GM19238 (cell line): ENCODE measurements at regions not wholly inside any gene's neighbourhood (a gene's known extent, or its start where the extent isn't known, plus 50 kb on each side); places are given as distances from the start of the nearest gene placed in this dataset.

Experiments used
- DNase-seq: peaks from one replicate; pipeline ENCODE4 v3.0.0; 2011; ENCODE audit warnings: low spot score; ENCODE audit not compliant: insufficient read length

GRCh38 chr2:167900435-167901114 is 346.8 kb downstream of the STK39 start:
- no peak for DNase-seq

DNA sequence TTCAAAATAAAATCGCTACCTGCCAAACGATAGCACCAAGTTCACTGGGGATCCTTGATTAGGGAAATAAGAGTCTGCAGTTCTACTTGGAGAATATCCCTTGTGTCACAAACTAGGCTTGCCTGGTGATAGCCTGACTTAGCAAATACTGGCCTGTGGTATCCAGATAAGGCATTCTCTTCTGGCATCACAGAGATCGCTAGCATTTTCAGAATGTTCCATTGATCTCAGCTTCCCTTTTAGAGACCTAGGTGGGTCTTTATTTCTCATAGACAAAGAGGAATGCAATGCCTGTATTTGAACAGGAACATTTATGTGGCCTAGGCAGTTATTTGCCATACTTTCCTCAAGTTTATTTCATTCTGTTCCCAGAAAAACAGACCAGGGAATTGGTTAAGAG is 349.1 kb downstream of the STK39 start:
- DNase-seq = no peak

DNA sequence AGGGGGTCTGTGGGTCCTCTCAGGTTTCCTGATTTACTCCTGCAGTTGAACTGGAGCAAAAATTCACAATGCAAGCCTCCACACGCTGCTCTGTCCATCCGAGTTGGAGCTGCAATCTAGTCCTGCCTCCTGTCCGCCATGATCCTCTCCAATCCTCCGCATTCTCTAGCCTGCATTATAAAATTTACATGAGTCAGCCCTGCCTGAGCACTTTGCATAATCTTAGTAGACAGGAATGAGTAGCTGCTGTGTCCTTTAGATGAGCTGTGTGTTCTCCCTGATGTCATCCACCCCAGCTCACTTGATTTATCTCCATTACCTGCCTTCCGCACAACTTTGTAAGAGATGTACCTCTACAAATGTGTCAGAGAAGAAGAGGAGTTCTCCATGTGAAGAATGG is 355.6 kb downstream of the STK39 start:
- no peak for DNase-seq

DNA sequence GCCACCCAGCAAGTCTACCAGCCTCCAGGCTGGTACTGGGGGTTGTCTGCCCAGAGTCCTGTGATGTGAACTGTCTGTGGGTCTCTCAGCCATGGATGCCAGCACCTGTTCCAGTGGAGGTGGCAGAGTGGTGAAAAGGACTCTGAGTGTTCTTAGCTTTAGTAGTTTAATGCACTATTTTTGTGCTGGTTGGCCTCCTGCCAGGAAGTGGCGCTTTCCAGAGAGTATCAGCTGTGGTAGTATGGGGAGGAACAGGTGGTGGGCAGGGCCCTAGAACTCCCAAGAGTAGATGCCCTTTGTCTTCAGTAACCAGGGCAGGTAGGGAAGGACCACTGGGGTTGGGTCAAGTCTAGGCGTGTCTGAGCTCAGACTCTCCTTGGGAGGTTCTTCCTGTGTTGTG is 356.7 kb downstream of the STK39 start:
- DNase-seq = no peak

DNA sequence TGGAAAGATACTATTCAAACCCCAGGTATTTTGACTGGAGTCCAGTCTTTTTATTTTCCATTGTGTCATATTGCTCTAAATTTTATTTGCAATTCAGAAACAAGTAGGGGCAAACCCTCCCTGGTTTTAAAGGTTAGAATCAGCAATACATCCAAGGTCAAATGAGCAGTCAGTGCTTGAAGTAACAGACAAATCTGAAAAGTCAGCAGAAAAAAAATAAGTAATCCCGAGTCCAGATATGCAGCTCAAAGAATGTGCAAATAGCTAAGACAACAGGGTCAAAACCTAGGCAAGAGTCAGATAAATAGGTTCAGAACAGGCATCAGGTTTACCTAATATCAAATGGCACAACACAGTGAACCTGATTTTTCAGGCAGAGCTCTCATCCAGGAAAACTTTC is 367.0 kb downstream of the STK39 start:
- no peak for DNase-seq

DNA sequence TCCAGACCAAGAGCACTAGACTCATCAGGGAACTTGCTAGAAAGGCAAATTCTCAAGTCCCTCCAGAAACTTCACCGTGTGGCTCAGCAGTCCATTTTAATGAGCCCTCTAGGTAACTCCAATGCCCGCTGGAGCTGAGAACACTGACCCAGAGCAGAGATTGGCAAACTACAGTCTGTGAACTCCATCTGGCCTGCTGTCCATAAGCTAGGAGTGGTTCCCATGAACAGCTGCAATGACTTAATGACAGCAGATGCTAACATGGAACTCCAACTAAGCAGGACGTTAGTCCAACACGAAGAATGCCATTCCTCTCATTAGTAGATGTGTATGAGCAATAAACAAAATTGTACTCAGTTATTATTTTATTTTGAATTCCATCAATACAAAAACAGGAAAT is 371.9 kb downstream of the STK39 start:
- no peak for DNase-seq

DNA sequence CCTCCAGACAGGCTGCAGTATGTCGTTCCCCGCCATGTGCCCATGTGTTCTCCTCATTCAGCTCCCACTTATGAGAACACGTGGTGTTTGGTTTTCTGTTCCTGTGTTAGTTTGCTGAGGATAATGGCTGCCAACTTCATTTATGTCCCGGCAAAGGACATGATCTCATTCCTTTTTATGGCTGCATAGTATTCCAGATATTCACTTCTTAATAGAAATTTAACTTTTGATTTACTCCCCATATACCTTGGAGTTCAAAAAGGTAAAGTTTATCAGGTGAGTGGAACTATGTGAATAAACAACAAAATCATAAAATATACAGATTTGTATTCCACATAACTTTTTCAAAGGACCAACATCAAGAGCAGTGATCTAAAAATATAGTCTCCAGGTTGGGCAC is 372.6 kb downstream of the STK39 start:
- DNase-seq = no peak

GRCh38 chr2:167871286-167871685 is 376.1 kb downstream of the STK39 start:
- no peak for DNase-seq

DNA sequence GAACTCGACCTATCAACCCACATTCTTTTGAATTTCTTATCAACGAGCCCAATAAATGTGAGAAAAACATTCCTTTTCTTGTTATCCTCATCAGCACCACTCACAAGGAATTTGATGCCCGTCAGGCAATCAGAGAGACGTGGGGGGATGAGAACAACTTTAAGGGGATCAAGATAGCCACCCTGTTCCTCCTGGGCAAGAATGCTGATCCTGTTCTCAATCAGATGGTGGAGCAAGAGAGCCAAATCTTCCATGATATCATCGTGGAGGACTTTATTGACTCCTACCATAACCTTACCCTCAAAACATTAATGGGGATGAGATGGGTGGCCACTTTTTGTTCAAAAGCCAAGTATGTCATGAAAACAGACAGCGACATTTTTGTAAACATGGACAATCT is 378.2 kb downstream of the STK39 start:
- DNase-seq = no peak

DNA sequence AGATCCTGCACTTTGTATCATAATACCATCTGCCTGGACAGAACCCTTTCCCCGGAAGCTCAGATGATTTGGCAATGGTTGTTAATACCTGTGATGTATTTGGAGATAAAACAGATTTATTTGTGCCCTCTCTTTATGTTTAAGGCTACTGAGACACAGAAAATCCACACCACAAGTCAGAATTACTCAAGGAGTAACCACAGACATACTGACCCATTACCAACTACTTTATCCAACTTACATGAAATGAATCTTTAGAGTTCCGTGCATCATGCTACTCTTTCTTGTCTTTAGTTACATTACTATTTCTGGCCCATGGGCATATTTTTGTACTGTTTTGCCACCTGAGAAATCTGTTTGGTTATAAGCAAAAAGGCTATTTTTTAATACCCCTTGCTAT is 384.0 kb downstream of the STK39 start:
- no peak for DNase-seq

DNA sequence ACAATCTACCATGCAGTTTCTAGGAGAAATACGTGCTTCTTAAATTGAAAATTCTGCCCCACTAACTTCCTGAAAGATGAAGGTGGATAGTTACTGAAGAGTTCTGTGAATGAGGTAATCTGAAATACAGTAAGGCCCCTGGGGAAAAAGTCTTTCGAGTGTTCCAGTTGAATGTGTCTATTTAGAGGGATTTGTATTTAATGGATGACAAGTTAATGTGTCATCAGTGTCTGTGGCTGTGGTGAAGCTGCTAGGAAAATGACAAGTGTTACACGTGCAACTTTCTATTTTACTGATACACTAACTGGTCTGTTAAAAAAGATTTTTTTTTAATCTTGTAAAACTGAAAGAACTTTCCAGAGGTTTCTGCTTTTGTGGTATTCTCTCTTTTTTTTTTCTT is 384.6 kb downstream of the STK39 start:
- no peak for DNase-seq

DNA sequence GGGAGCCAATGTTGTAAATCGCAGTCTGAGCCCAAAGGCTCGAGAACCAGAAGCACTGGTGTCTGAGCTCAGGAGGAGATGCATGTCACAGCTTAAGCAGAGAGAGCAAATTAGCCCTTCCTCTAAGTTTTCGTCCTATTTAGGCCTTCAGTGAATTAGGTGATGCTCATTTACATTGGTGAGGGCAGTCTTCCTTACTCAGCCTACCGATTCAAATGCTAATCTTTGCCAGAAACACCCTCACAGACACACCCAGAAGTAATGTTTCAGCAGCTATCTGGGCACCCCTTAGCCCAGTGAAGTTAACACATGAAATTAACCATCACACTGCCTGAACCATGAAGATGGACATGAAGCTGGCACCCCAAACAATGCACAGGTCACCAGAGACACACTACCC is 385.1 kb downstream of the STK39 start:
- DNase-seq = no peak

DNA sequence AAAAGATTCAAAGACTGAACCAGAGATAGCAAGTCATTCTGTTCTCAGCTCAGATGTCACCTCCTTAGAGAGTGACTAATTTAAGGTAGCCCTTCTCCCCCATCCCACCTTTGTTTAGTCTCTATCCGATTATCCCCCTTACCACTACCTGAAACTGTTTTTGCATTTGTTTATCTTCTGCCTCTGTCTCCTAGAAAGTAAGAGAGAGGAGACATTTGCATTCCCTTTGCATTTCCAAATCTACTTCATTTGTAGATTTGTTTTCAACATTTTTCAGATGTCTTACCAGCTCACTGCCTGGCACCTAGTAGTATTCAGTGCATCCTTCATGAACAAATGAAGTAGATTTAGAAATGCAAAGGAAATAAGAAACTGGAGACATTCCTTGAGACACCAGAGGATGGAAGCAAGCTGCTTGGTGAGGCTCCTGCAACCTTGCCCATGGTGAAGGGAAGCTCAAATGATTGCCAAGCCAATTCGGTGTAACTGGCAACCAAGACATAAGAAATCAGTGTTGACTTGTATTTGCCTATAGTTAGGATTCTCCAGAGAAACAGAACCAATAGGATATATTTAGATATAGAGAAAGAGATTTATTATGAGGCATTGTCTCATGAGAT is 385.7 kb downstream of the STK39 start:
- DNase-seq = no peak

DNA sequence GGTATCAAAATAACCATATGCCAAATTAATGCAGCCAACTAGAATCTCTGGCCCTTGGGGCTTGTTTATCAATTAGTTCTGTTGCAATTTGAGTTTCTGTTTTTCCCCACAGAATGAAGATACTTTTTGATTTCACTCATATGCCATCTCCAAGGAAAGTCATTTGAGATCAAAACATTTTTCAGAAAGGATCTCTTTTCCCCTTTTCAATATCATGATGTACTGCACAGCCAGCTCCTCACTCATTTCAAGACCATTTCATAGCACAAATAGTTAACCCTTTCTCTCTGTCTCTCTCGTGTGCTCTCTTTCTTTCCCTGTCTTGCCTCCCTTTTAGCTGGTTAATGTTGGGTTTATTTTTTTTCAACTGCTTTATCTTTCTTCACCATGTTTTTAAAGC is 387.3 kb downstream of the STK39 start:
- DNase-seq = no peak

GRCh38 chr2:167859676-167860075 is 387.7 kb downstream of the STK39 start:
- DNase-seq = no peak

- DNase-seq = no peak
Observed at GRCh38 chr2:167858086-167858485, 389.3 kb downstream of the STK39 start.

DNA sequence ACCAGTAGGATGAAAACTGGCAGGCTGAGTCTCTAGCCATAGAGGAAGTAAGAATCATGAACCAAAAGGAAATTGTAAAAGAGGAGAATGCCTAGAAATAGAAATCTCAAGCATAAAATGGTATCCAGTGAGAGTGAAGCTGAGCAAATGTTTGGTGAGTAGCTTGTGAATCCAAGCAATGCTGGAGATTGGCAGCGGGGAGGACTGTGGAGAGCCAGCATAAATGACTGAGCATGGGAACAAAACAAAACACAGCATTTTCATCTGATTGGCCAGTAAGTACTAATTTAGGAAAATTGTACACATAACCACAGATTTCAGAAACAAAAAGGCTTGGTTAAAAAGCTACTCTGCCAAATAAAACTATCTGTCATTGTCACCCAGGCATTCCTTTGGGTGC is 390.0 kb downstream of the STK39 start:
- DNase-seq = no peak

DNA sequence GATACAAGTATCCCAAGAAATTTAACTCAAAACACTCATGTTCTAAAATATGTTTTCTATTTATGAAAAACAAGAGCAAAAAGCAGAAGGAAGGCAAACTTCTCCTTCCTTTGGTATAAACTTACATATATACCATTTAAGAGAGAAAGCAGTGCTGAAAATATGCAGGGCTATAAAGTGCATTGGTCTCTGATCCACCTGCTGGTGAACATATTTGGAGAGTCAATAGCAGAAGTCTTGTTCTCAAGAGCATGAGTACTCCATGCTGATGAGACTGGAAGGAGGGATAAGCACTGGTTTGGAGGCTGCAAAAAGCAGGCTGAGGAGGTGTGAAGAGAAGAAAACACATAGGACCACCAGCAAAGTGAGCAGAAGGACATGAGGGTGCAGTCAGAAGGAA is 391.2 kb downstream of the STK39 start:
- no peak for DNase-seq

- no peak for DNase-seq
Observed at GRCh38 chr2:167855211-167855610, 392.2 kb downstream of the STK39 start.

DNA sequence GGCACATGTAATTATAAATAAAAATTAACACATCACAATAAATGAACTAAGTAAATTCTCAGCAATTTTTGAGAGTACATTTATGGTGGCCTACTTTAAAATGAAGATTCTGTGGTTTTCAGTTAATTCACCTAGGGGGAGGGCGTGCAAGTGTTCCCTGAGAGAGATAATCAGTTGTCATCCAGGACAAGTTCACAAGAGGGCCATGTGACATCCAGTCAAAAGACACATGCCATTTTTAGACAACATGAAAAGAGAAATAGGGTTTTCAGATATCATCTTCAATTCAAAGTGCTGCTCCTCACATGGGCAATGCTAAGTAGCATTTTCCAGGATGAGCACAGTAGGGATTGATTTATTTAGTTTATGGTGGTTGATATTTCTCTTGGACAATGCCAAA is 393.7 kb downstream of the STK39 start:
- no peak for DNase-seq

GRCh38 chr2:167851876-167852275 is 395.5 kb downstream of the STK39 start:
- DNase-seq = no peak

DNA sequence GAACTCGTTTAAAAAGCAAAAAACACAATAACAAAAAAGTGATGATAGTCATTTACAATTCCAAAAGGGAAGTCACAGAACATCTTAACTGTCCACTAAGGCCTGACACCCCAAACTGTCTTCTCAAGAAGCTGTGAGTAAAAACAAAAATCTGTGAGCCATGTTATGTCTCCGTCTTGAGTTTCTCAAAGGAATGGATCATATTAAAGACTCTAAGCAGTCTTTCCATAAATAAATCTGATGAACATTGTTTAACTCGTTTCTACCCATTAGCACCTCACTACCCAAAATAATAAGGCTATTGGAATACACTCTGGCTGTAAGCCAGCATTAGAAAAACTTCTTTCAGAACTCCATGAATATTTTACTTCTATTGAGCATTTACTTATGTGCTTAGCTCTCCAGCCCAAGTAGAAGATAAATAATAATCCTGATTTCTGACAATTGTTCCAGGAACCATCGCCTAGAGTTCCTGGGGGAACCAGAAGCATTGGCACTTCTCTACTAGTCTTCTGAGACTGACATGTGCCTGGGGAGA is 396.0 kb downstream of the STK39 start:
- DNase-seq = no peak
